Fibroblast of lung (primary cell): ENCODE measurements at regions not wholly inside any gene's neighbourhood (a gene's known extent, or its start where the extent isn't known, plus 50 kb on each side); places are given as distances from the start of the nearest gene placed in this dataset.

ENCODE experiments used
- EZH2 ChIP-seq: IDR thresholded peaks from 2 replicates; pipeline ENCODE4 v1.5.1; 2012; ENCODE audit warnings: low read length, control low read depth, mild to moderate bottlenecking; ENCODE audit errors: missing control alignments
- TF ChIP-seq, protein P1 (sequence below), 2 donors: IDR thresholded peaks in 1 of 2; conservative IDR thresholded peaks in 1 of 2; 1 replicate in 1 of 2; 2 replicates in 1 of 2; pipeline ENCODE4 v1.5.1; 2011 to 2012; ENCODE audit warnings: low read length in 2 of 2, control low read depth in 1 of 2, inconsistent platforms in 1 of 2, low read depth in 1 of 2, mild to moderate bottlenecking in 1 of 2

DNA sequence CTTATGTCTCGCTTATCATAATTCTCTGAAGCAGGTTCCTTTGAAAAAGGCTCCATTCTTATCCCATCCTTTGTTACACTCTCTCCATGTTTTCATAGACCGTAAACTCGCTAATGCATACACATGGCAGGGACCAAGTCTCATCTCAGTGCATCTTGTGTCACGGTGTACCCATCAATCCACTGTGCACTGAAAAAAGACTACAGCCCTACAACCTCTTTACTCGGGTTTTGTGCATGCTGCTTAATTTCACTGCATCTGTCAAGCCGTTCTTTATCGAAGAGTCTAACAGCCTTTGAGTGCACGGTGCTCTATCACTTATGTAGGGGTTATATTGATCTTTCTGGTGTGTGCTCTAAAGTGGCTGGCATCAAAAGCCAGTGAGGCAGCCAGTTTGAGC lies 302.9 kb upstream of the ERBB4 start:
- TF ChIP-seq, protein P1, sequence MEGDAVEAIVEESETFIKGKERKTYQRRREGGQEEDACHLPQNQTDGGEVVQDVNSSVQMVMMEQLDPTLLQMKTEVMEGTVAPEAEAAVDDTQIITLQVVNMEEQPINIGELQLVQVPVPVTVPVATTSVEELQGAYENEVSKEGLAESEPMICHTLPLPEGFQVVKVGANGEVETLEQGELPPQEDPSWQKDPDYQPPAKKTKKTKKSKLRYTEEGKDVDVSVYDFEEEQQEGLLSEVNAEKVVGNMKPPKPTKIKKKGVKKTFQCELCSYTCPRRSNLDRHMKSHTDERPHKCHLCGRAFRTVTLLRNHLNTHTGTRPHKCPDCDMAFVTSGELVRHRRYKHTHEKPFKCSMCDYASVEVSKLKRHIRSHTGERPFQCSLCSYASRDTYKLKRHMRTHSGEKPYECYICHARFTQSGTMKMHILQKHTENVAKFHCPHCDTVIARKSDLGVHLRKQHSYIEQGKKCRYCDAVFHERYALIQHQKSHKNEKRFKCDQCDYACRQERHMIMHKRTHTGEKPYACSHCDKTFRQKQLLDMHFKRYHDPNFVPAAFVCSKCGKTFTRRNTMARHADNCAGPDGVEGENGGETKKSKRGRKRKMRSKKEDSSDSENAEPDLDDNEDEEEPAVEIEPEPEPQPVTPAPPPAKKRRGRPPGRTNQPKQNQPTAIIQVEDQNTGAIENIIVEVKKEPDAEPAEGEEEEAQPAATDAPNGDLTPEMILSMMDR (conservative IDR thresholded peaks at IDR 0.05 in 1 of 2, IDR thresholded peaks at IDR 0.05 in 1 of 2; ENCODE audit: low read depth in 1 of 2, low read length in 2 of 2), result no peak
- TF ChIP-seq EZH2, result no peak
